ENCODE measurements at regions not wholly inside any gene's neighbourhood (a gene's known extent, or its start where the extent isn't known, plus 50 kb on each side); places are given as distances from the start of the nearest gene placed in this dataset.

GRCh38 chr2:118614841-118615271, 232.6 kb downstream of the EN1 start:
- 54% methylated on average over 3 of the region's 8 CpGs for WGBS (ENCODE audit: insufficient coverage)
- H3K27me3 ChIP-seq (ENCODE audit: control insufficient read depth, insufficient read depth, low read length) = peaks cover 3% of the 10 kb centered on the region

DNA sequence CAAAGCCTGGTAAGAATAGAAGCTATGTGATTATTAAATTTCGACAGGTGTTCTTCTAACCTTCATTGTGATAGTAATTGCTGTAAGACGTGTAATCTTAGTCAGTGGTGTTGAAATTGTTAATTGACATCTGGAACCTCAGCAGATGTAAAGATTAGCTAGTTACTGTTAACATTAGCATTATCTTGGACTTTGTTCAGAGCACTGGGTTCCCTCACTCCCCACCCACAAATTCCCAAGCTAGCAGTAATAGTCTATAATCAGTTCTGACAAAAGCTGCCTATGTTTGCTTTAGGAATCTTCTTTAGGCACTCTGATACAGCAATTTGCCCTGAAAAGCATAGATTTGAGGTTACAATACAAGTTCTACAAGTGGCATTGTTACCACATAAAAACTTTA, 233.7 kb downstream of the EN1 start:
- Histone ChIP-seq H3K36me3 (ENCODE audit: control insufficient read depth, insufficient read depth, low read length) (no peaks in the 10 kb centered on the region), H3K4me1 (ENCODE audit: control insufficient read depth, insufficient read depth, low read length) (no peaks in the 10 kb centered on the region), H3K27me3 (ENCODE audit: control insufficient read depth, insufficient read depth, low read length) (peaks cover 3% of the 10 kb centered on the region), H3K4me3 (ENCODE audit: low read depth, low read length) (no peak overlapping the region), H3K9me3 (ENCODE audit: control insufficient read depth, insufficient read depth, low read length) (no peaks in the 10 kb centered on the region), H3K27ac (ENCODE audit: low read depth, low read length) (no peak overlapping the region)
- WGBS (ENCODE audit: insufficient coverage) = no CpG with 5 or more reads among the region's 2 CpGs
- DNase-seq (ENCODE audit: low read depth in 4 of 6, low spot score in 6 of 6) = no peak

More at GRCh38 chr2:118614841-118615271, 232.6 kb downstream of the EN1 start:
- Histone ChIP-seq H3K4me1 (ENCODE audit: control insufficient read depth, insufficient read depth, low read length) (no peaks in the 10 kb centered on the region), H3K9me3 (ENCODE audit: control insufficient read depth, insufficient read depth, low read length) (no peaks in the 10 kb centered on the region), H3K36me3 (ENCODE audit: control insufficient read depth, insufficient read depth, low read length) (no peaks in the 10 kb centered on the region), H3K4me3 (ENCODE audit: low read depth, low read length) (no peak overlapping the region), H3K27ac (ENCODE audit: low read depth, low read length) (no peak overlapping the region)
- DNase-seq (ENCODE audit: low read depth in 4 of 6, low spot score in 6 of 6) = no peak

DNA sequence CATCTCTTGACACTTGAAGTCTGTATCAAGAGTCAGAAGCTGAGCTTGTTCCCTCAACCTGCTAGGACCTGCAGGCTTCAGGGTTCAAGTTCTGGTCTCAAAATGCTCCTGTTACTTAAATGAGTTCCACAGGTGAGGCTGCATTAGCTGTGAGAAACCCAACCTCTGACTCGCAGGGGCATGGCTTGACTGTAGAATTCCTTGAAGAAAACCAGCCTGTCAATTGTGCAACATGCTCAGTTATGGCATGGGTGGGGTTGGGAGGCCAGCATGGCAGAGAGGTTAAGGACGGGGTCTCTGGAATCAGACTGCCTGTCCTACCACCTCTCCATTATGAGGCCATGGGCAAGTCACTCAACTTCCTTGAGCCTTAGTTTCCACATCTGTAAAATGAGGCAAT, 235.8 kb downstream of the EN1 start:
- WGBS (ENCODE audit: insufficient coverage) = 100% methylated on average over 1 of the region's 2 CpGs
- Histone ChIP-seq H3K27me3 (ENCODE audit: control insufficient read depth, insufficient read depth, low read length) (peaks cover 3% of the 10 kb centered on the region), H3K9me3 (ENCODE audit: control insufficient read depth, insufficient read depth, low read length) (no peaks in the 10 kb centered on the region), H3K4me3 (ENCODE audit: low read depth, low read length) (no peak overlapping the region), H3K27ac (ENCODE audit: low read depth, low read length) (no peak overlapping the region), H3K4me1 (ENCODE audit: control insufficient read depth, insufficient read depth, low read length) (no peaks in the 10 kb centered on the region), H3K36me3 (ENCODE audit: control insufficient read depth, insufficient read depth, low read length) (no peaks in the 10 kb centered on the region)
- DNase-seq (ENCODE audit: low read depth in 4 of 6, low spot score in 6 of 6) = no peak

- Histone ChIP-seq H3K27me3 (ENCODE audit: control insufficient read depth, insufficient read depth, low read length) (no peaks in the 10 kb centered on the region), H3K27ac (ENCODE audit: low read depth, low read length) (no peak overlapping the region), H3K4me3 (ENCODE audit: low read depth, low read length) (no peak overlapping the region), H3K9me3 (ENCODE audit: control insufficient read depth, insufficient read depth, low read length) (no peaks in the 10 kb centered on the region), H3K4me1 (ENCODE audit: control insufficient read depth, insufficient read depth, low read length) (no peaks in the 10 kb centered on the region), H3K36me3 (ENCODE audit: control insufficient read depth, insufficient read depth, low read length) (no peaks in the 10 kb centered on the region)
- no peak for DNase-seq (ENCODE audit: low read depth in 4 of 6, low spot score in 6 of 6)
- 89% methylated on average over 3 of the region's 4 CpGs for WGBS (ENCODE audit: insufficient coverage)
Measured at GRCh38 chr2:118609138-118609537, 238.3 kb downstream of the EN1 start.

GRCh38 chr2:118607641-118608040, 239.8 kb downstream of the EN1 start:
- H3K27ac ChIP-seq (ENCODE audit: low read depth, low read length) = peak overlapping the region; percentile 2
- 43% methylated on average over 3 of the region's 6 CpGs for WGBS (ENCODE audit: insufficient coverage)

GRCh38 chr2:118604811-118605210, 242.6 kb downstream of the EN1 start:
- H3K27me3 ChIP-seq (ENCODE audit: control insufficient read depth, insufficient read depth, low read length) = no peaks in the 10 kb centered on the region
- no peak overlapping the region for H3K27ac ChIP-seq (ENCODE audit: low read depth, low read length)
- DNase-seq (ENCODE audit: low read depth in 4 of 6, low spot score in 6 of 6) = no peak
- no CpG with 5 or more reads among the region's 2 CpGs for WGBS (ENCODE audit: insufficient coverage)
- no peaks in the 10 kb centered on the region for H3K36me3 ChIP-seq (ENCODE audit: control insufficient read depth, insufficient read depth, low read length)
- H3K9me3 ChIP-seq (ENCODE audit: control insufficient read depth, insufficient read depth, low read length) = no peaks in the 10 kb centered on the region
- H3K4me3 ChIP-seq (ENCODE audit: low read depth, low read length) = no peak overlapping the region
- H3K4me1 ChIP-seq (ENCODE audit: control insufficient read depth, insufficient read depth, low read length) = no peaks in the 10 kb centered on the region

More at GRCh38 chr2:118607641-118608040, 239.8 kb downstream of the EN1 start:
- DNase-seq (ENCODE audit: low read depth in 4 of 6, low spot score in 6 of 6) = peak in 2 of 6 donors; percentile 18 to 43
- H3K4me1 ChIP-seq (ENCODE audit: control insufficient read depth, insufficient read depth, low read length) = no peaks in the 10 kb centered on the region
- H3K27me3 ChIP-seq (ENCODE audit: control insufficient read depth, insufficient read depth, low read length) = no peaks in the 10 kb centered on the region
- no peaks in the 10 kb centered on the region for H3K9me3 ChIP-seq (ENCODE audit: control insufficient read depth, insufficient read depth, low read length)
- H3K36me3 ChIP-seq (ENCODE audit: control insufficient read depth, insufficient read depth, low read length) = no peaks in the 10 kb centered on the region
- H3K4me3 ChIP-seq (ENCODE audit: low read depth, low read length) = no peak overlapping the region

DNA sequence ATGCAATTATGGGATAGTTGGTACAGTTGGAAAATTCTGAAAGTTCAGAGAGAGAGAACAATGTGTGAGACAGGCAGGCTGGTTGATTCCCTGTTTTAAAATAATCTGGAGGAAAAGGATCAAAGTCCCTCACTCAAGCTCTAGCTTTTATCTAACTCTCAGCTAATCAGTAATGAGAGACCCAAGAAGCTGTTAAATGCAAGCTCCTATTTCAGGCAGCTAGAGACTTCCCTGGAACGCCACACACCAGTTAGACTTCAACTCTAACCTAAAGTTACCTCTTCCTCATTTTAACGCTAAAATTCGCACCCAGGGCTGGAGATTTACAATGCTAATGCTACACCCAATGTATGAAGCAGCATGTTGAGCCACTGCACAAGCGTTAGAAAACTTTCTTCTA, 243.1 kb downstream of the EN1 start:
- H3K4me1 ChIP-seq (ENCODE audit: control insufficient read depth, insufficient read depth, low read length) = no peaks in the 10 kb centered on the region
- 80% methylated on average over 3 of the region's 4 CpGs for WGBS (ENCODE audit: insufficient coverage)

DNA sequence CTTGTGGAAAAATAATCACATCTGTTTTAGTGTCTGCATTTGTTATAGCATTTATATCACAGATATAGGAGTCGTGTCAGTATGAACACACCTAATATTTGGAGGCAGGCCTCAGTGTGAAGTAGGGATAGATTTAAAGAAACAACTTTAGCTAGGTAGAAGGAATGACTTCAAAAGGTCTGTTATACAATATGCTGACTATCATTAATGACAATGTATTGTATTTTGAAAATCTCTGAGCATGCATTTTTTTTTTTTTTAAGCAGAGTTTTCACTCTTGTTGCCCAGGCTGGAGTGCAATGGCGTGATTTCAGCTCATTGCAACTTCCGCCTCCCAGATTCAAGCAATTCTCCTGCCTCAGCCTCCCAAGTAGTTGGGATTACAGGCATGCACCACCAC, 248.3 kb downstream of the EN1 start:
- Histone ChIP-seq H3K4me1 (ENCODE audit: control insufficient read depth, insufficient read depth, low read length) (no peaks in the 10 kb centered on the region), H3K4me3 (ENCODE audit: low read depth, low read length) (no peak overlapping the region), H3K9me3 (ENCODE audit: control insufficient read depth, insufficient read depth, low read length) (peaks cover 3% of the 10 kb centered on the region), H3K36me3 (ENCODE audit: control insufficient read depth, insufficient read depth, low read length) (no peaks in the 10 kb centered on the region), H3K27me3 (ENCODE audit: control insufficient read depth, insufficient read depth, low read length) (no peaks in the 10 kb centered on the region), H3K27ac (ENCODE audit: low read depth, low read length) (no peak overlapping the region)
- WGBS (ENCODE audit: insufficient coverage) = no CpG with 5 or more reads among the region's 3 CpGs
- DNase-seq (ENCODE audit: low read depth in 4 of 6, low spot score in 6 of 6) = no peak

More for the DNA sequence above, 243.1 kb downstream of the EN1 start:
- Histone ChIP-seq H3K27ac (ENCODE audit: low read depth, low read length) (no peak overlapping the region), H3K9me3 (ENCODE audit: control insufficient read depth, insufficient read depth, low read length) (no peaks in the 10 kb centered on the region), H3K4me3 (ENCODE audit: low read depth, low read length) (no peak overlapping the region), H3K36me3 (ENCODE audit: control insufficient read depth, insufficient read depth, low read length) (no peaks in the 10 kb centered on the region), H3K27me3 (ENCODE audit: control insufficient read depth, insufficient read depth, low read length) (no peaks in the 10 kb centered on the region)
- DNase-seq (ENCODE audit: low read depth in 4 of 6, low spot score in 6 of 6) = no peak

- DNase-seq (ENCODE audit: low read depth in 4 of 6, low spot score in 6 of 6) = no peak
- Histone ChIP-seq H3K4me3 (ENCODE audit: low read depth, low read length) (no peak overlapping the region), H3K27ac (ENCODE audit: low read depth, low read length) (no peak overlapping the region), H3K27me3 (ENCODE audit: control insufficient read depth, insufficient read depth, low read length) (no peaks in the 10 kb centered on the region), H3K9me3 (ENCODE audit: control insufficient read depth, insufficient read depth, low read length) (peaks cover 3% of the 10 kb centered on the region), H3K4me1 (ENCODE audit: control insufficient read depth, insufficient read depth, low read length) (no peaks in the 10 kb centered on the region), H3K36me3 (ENCODE audit: control insufficient read depth, insufficient read depth, low read length) (no peaks in the 10 kb centered on the region)
- 91% methylated on average over 6 of the region's 6 CpGs for WGBS (ENCODE audit: insufficient coverage)
Measured at GRCh38 chr2:118596620-118597019, 250.8 kb downstream of the EN1 start.

DNA sequence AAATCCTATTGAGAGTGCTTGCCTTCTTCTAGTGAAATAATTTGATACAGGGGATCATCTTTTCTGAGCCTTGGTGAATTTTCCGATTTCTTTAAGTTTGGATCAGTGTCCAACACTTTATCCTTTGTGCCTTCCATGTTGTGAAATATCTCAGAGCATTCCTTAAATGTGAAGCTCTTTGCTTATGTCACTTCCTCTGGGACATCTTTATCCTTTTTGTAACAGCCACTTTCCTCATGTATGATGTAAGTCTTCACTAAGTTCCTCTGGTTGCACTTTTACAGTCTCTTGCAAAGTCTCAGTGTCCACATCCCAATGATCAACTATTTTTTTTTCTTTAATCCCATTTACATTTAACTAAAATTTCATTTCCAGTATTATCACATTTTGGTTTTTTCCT, 254.2 kb downstream of the EN1 start:
- no peaks in the 10 kb centered on the region for H3K4me1 ChIP-seq (ENCODE audit: control insufficient read depth, insufficient read depth, low read length)
- no peak overlapping the region for H3K27ac ChIP-seq (ENCODE audit: low read depth, low read length)
- no peak overlapping the region for H3K4me3 ChIP-seq (ENCODE audit: low read depth, low read length)
- H3K9me3 ChIP-seq (ENCODE audit: control insufficient read depth, insufficient read depth, low read length) = peaks cover 3% of the 10 kb centered on the region
- H3K27me3 ChIP-seq (ENCODE audit: control insufficient read depth, insufficient read depth, low read length) = no peaks in the 10 kb centered on the region
- DNase-seq (ENCODE audit: low read depth in 4 of 6, low spot score in 6 of 6) = no peak
- no CpG with 5 or more reads among the region's 1 CpG for WGBS (ENCODE audit: insufficient coverage)
- H3K36me3 ChIP-seq (ENCODE audit: control insufficient read depth, insufficient read depth, low read length) = no peaks in the 10 kb centered on the region
